Stomach (tissue), 8 donors: ENCODE measurements at regions not wholly inside any gene's neighbourhood (a gene's known extent, or its start where the extent isn't known, plus 50 kb on each side); places are given as distances from the start of the nearest gene placed in this dataset.
A peak's percentile ranks its signal among the peaks of the same experiment; 100 is the strongest.

Experiments
- DNase-seq, 2 donors: peaks; one replicate each; pipeline versions ENCODE4 v3.0.0 to v3.0.0-alpha.2; 2013 to 2019
- H3K27ac ChIP-seq, 5 donors: fragments of 200-600 bp in 4 of 5; sonication (generic) in 4 of 5; one replicate each; pipeline ENCODE4 v1.5.1; 2013 to 2019; ENCODE audit warnings: mild to moderate bottlenecking in 1 of 5, moderate library complexity in 1 of 5
- H3K27me3 ChIP-seq, 3 donors: fragments of 200-600 bp; sonication (generic); one replicate each; pipeline ENCODE4 v1.5.1; 2017 to 2019; ENCODE audit warnings: mixed run types in 1 of 3
- H3K36me3 ChIP-seq, 4 donors: fragments of 200-600 bp; sonication (generic); 1 replicate in 3 of 4; 2 replicates in 1 of 4; pipeline ENCODE4 v1.5.1; 2016 to 2019
- H3K4me1 ChIP-seq, 4 donors: fragments of 200-600 bp; sonication (generic); one replicate each; pipeline ENCODE4 v1.5.1; 2016 to 2019
- H3K4me3 ChIP-seq, 4 donors: fragments of 200-600 bp; sonication (generic) in 3 of 4; one replicate each; pipeline ENCODE4 v1.5.1; 2016 to 2019; ENCODE audit warnings: mild to moderate bottlenecking in 1 of 4
- H3K9me3 ChIP-seq, 4 donors: fragments of 200-600 bp; sonication (generic); one replicate each; pipeline ENCODE4 v1.5.1; 2016 to 2019
- EP300 ChIP-seq: sonication (generic); formaldehyde crosslinking; IDR thresholded peaks from one replicate; pipeline ENCODE4 v1.6.1; 2017; ENCODE audit warnings: antibody characterized with exemption
- POLR2A ChIP-seq, 4 donors: fragments of 450-650 bp; IDR thresholded peaks; one replicate each; pipeline ENCODE4 v1.6.1; 2016; ENCODE audit warnings: antibody characterized with exemption in 4 of 4, control low read depth in 2 of 4, mild to moderate bottlenecking in 1 of 4, moderate library complexity in 1 of 4
- POLR2AphosphoS5 ChIP-seq, 3 donors: sonication (generic); formaldehyde crosslinking; IDR thresholded peaks; one replicate each; pipeline ENCODE4 v1.6.1; 2016; ENCODE audit warnings: antibody characterized with exemption in 3 of 3
- WGBS, 5 donors: extraction: QIAGEN DNeasy Blood & Tissue Kit in 3 of 5; methylation state at CpG; one replicate each; pipeline versions ENCODE4 v1.1.5 to v1.1.7; 2013 to 2018; 5-methylcytosine and 5-hydroxymethylcytosine counted together
- intact Hi-C: fragments of 100-400 bp; cut with DNase I; formaldehyde crosslinking; loops from one replicate; pipeline ENCODE4 v1.15.1; 2023; ENCODE audit warnings: low total_unique reads
- TF ChIP-seq, protein P1 (sequence below), 7 experiments: fragments of 450-650 bp in 4 of 7; fragments of 200-600 bp in 3 of 7; sonication (generic) in 3 of 7; IDR thresholded peaks; one replicate each; pipeline ENCODE4 v1.5.1; 2016 to 2019; ENCODE audit warnings: antibody characterized with exemption in 7 of 7, control low read depth in 2 of 7, mild to moderate bottlenecking in 1 of 7
- donor health status: healthy with polysubstance abuse.
- donor health status: Bipolar disorder and iron deficiency.
- donor health status: healthy.

DNA sequence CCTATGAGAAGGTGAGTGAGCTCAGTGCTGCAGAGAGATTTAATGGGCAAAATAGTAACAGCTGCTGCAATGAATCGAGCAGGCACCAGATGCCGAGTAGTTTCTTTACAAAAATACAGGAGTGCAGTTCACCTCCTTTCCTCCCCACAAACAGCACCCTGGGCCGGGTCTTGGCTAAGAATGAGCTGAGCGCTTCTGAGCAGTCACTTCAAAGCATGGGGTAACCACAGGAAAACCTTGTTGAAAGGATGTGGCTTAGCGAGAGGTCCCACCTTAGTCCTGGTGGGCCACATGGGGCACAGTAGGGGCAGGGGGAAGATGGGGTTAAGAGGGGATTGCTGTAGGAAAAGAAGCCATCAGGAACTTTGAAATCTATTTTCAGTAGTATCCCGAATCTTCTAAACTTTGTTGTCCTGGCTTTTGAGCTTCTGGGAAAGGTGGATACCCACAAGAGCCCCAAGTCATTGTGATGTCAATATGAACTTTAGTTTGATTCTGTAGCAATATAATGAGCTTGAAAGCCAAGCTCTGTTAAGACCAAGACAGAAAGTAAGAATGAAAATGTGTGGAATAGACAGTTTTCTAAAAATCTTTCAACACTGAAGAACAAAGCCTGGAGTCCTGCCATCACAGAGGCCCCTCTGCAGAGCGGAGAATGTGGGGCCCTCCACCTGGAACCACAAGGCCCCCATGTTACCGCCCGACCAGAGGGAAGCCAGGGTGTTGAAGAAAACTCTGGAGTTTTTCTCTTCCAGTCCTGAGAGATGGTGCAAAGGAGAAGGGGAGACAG, 101.0 kb upstream of the ZNF236 start:
- H3K4me1 ChIP-seq, result no peaks in the 10 kb centered on the region
- no peaks in the 10 kb centered on the region for H3K27me3 ChIP-seq
- H3K9me3 ChIP-seq, result no peaks in the 10 kb centered on the region
- 74 to 86% (median 78%) methylated on average over 9 of the region's 9 CpGs for WGBS, 5 donors
- DNase-seq, result peak in 1 of 2 donors; percentile 55
- H3K36me3 ChIP-seq, result no peaks in the 10 kb centered on the region
- no peak overlapping the region for H3K4me3 ChIP-seq
- no peak for TF ChIP-seq EP300
- intact Hi-C loops, result no loop called here
- H3K27ac ChIP-seq, result no peak overlapping the region

DNA sequence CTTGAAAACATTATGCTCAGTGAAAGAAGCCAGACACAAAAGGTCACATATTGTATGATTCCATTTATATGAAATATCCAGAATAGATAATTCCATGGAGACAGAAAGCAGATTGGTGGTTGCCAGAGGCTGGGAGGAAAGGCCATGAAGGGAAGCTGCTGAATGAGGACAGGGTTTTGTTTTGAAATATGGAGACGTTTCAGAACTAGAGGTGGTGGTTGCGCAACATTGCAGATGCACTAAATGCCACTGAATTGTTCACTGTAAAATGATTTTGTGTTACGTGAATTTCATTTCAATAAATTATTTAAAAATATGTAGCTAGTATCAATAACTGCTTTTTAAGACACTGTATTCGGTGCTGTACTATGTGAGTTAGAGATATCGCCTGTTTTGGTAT, 101.7 kb upstream of the ZNF236 start:
- Histone ChIP-seq H3K27me3 (no peaks in the 10 kb centered on the region), H3K9me3 (no peaks in the 10 kb centered on the region), H3K36me3 (no peaks in the 10 kb centered on the region), H3K27ac (no peak overlapping the region), H3K4me3 (no peak overlapping the region), H3K4me1 (no peaks in the 10 kb centered on the region)
- TF ChIP-seq, protein P1, sequence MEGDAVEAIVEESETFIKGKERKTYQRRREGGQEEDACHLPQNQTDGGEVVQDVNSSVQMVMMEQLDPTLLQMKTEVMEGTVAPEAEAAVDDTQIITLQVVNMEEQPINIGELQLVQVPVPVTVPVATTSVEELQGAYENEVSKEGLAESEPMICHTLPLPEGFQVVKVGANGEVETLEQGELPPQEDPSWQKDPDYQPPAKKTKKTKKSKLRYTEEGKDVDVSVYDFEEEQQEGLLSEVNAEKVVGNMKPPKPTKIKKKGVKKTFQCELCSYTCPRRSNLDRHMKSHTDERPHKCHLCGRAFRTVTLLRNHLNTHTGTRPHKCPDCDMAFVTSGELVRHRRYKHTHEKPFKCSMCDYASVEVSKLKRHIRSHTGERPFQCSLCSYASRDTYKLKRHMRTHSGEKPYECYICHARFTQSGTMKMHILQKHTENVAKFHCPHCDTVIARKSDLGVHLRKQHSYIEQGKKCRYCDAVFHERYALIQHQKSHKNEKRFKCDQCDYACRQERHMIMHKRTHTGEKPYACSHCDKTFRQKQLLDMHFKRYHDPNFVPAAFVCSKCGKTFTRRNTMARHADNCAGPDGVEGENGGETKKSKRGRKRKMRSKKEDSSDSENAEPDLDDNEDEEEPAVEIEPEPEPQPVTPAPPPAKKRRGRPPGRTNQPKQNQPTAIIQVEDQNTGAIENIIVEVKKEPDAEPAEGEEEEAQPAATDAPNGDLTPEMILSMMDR (IDR thresholded peaks at IDR 0.05), result no peak
- TF ChIP-seq EP300, result no peak
- TF ChIP-seq POLR2A (IDR thresholded peaks at IDR 0.05), result no peak
- no peak for TF ChIP-seq POLR2AphosphoS5 (IDR thresholded peaks at IDR 0.05)
- 76 to 88% (median 83%) methylated on average over 5 of the region's 5 CpGs for WGBS, 5 donors
- intact Hi-C loops, result no loop called here
- DNase-seq, result no peak

DNA sequence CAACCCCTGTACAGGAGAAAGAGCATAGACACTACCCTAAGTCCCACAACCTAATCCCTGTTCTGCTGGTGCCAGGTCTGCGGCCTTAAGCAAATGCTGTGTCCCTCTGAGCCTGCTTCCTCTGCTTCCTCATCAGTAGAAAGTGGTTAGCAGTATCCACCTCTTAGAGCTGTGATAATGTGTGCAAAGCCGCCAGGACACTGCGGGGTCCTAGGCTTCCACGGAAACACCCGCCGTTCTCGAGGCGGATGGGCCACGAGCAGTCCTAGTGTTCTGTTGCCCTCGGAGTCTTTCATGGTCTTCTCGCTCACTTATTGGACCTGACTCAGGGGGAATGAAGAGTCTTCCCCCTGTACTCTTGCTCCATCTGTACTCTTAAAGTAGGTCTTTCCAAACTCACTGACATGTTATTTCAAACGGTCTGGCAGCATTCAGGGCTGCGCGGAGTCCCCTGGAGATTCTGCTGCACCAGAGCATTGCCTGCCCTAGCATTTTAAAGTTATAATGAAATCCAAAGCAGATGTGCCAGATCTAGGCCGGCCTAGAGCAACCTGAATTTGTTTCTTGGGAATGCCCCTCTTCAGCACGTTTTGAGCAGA, 107.2 kb upstream of the ZNF236 start:
- no peaks in the 10 kb centered on the region for H3K27me3 ChIP-seq
- no peaks in the 10 kb centered on the region for H3K36me3 ChIP-seq
- TF ChIP-seq EP300, result no peak
- TF ChIP-seq, protein P1 (IDR thresholded peaks at IDR 0.05), result no peak
- TF ChIP-seq POLR2A (IDR thresholded peaks at IDR 0.05), result no peak
- TF ChIP-seq POLR2AphosphoS5 (IDR thresholded peaks at IDR 0.05), result no peak
- intact Hi-C loops, result no loop called here
- 84 to 94% (median 93%) methylated on average over 16 of the region's 16 CpGs for WGBS, 5 donors
- no peak for DNase-seq
- H3K4me1 ChIP-seq, result no peaks in the 10 kb centered on the region
- H3K4me3 ChIP-seq, result no peak overlapping the region
- no peaks in the 10 kb centered on the region for H3K9me3 ChIP-seq
- H3K27ac ChIP-seq, result no peak overlapping the region

DNA sequence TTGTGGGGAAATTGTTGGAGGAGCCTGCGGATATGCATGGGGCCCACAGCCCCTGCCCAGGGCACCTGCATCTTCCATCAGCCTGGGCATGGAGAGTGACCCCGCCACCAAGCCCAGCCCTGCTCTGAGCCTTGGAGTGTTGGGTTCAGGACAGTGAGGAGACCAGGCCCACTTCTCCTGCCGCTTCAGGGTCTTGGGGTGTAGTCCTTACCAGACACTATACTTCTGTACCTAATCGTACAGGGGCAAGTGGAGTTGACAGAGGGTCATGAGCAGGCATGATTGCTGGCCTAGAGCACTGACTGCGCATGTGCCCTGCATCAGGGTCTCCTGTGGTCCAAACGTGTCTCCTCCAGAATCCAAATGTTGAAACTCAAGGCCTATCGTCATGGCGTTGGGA, 108.9 kb upstream of the ZNF236 start:
- H3K4me1 ChIP-seq, result peaks cover 0 to 6% (median 4%) of the 10 kb centered on the region in 4 donors
- 84 to 100% (median 97%) methylated on average over 6 to 8 of the region's 8 CpGs for WGBS, 5 donors
- no peak for TF ChIP-seq POLR2AphosphoS5 (IDR thresholded peaks at IDR 0.05)
- no peak for TF ChIP-seq POLR2A (IDR thresholded peaks at IDR 0.05)
- TF ChIP-seq EP300, result no peak
- TF ChIP-seq, protein P1 (IDR thresholded peaks at IDR 0.05), result no peak
- H3K9me3 ChIP-seq, result no peaks in the 10 kb centered on the region
- no peaks in the 10 kb centered on the region for H3K36me3 ChIP-seq
- no peaks in the 10 kb centered on the region for H3K27me3 ChIP-seq
- H3K4me3 ChIP-seq, result no peak overlapping the region
- intact Hi-C loops, result no loop called here
- DNase-seq, result no peak
- no peak overlapping the region for H3K27ac ChIP-seq
